Renal cortical epithelial cell (primary cell): ENCODE measurements at regions not wholly inside any gene's neighbourhood (a gene's known extent, or its start where the extent isn't known, plus 50 kb on each side); places are given as distances from the start of the nearest gene placed in this dataset.
"Not testable (repeated sequence)": the region's sequence is repeated elsewhere in the genome, so short reads cannot be mapped to it uniquely, and the experiment has no call there.

ENCODE experiments used
- DNase-seq: peaks from one replicate; pipeline ENCODE4 v3.0.0-alpha.2; 2011; ENCODE audit warnings: low read depth

GRCh38 chr16:87150681-87151280 is 166.4 kb downstream of the C16orf95 start:
- no peak for DNase-seq

GRCh38 chr16:87152221-87152755 is 164.9 kb downstream of the C16orf95 start:
- DNase-seq, result no peak

GRCh38 chr16:87153326-87153725 is 163.9 kb downstream of the C16orf95 start:
- no peak for DNase-seq

GRCh38 chr16:87155315-87155714 is 161.9 kb downstream of the C16orf95 start:
- not testable (repeated sequence) for DNase-seq

GRCh38 chr16:87156195-87156594 is 161.0 kb downstream of the C16orf95 start:
- DNase-seq, result no peak

GRCh38 chr16:87160234-87160636 is 157.0 kb downstream of the C16orf95 start:
- DNase-seq, result no peak

- DNase-seq, result no peak
Observed at GRCh38 chr16:87160701-87161337, 156.4 kb downstream of the C16orf95 start.

- not testable (repeated sequence) for DNase-seq
Observed at GRCh38 chr16:87161410-87161809, 155.8 kb downstream of the C16orf95 start.

- DNase-seq, result no peak
Observed at GRCh38 chr16:87161822-87162676, 155.1 kb downstream of the C16orf95 start.

GRCh38 chr16:87162799-87163198 is 154.4 kb downstream of the C16orf95 start:
- DNase-seq, result not testable (repeated sequence)

- DNase-seq, result no peak
Observed at GRCh38 chr16:87163637-87164036, 153.6 kb downstream of the C16orf95 start.

- DNase-seq, result no peak
Observed at GRCh38 chr16:87165151-87165550, 152.0 kb downstream of the C16orf95 start.

GRCh38 chr16:87165885-87166284 is 151.3 kb downstream of the C16orf95 start:
- DNase-seq, result no peak

GRCh38 chr16:87166321-87166720 is 150.9 kb downstream of the C16orf95 start:
- no peak for DNase-seq

- DNase-seq, result no peak
Observed at GRCh38 chr16:87166934-87167333, 150.3 kb downstream of the C16orf95 start.

GRCh38 chr16:87169509-87169995 is 147.6 kb downstream of the C16orf95 start:
- DNase-seq, result no peak

- DNase-seq, result no peak
Observed at GRCh38 chr16:87170310-87170709, 146.9 kb downstream of the C16orf95 start.

GRCh38 chr16:87171723-87172122 is 145.5 kb downstream of the C16orf95 start:
- no peak for DNase-seq

GRCh38 chr16:87172632-87173031 is 144.6 kb downstream of the C16orf95 start:
- DNase-seq, result no peak

GRCh38 chr16:87173294-87173893 is 143.8 kb downstream of the C16orf95 start:
- DNase-seq, result no peak

GRCh38 chr16:87174061-87174460 is 143.1 kb downstream of the C16orf95 start:
- no peak for DNase-seq

- DNase-seq, result no peak
Observed at GRCh38 chr16:87176735-87177134, 140.5 kb downstream of the C16orf95 start.
